HG02884 (cell line): ENCODE measurements at regions not wholly inside any gene's neighbourhood (a gene's known extent, or its start where the extent isn't known, plus 50 kb on each side); places are given as distances from the start of the nearest gene placed in this dataset.

Experiments
- ATAC-seq: cut with Tn5 transposase; IDR thresholded peaks from one replicate; pipeline ENCODE4 v1.9.1; 2021; ENCODE audit warnings: mild to moderate bottlenecking, moderate library complexity; ENCODE audit not compliant: unreplicated experiment

DNA sequence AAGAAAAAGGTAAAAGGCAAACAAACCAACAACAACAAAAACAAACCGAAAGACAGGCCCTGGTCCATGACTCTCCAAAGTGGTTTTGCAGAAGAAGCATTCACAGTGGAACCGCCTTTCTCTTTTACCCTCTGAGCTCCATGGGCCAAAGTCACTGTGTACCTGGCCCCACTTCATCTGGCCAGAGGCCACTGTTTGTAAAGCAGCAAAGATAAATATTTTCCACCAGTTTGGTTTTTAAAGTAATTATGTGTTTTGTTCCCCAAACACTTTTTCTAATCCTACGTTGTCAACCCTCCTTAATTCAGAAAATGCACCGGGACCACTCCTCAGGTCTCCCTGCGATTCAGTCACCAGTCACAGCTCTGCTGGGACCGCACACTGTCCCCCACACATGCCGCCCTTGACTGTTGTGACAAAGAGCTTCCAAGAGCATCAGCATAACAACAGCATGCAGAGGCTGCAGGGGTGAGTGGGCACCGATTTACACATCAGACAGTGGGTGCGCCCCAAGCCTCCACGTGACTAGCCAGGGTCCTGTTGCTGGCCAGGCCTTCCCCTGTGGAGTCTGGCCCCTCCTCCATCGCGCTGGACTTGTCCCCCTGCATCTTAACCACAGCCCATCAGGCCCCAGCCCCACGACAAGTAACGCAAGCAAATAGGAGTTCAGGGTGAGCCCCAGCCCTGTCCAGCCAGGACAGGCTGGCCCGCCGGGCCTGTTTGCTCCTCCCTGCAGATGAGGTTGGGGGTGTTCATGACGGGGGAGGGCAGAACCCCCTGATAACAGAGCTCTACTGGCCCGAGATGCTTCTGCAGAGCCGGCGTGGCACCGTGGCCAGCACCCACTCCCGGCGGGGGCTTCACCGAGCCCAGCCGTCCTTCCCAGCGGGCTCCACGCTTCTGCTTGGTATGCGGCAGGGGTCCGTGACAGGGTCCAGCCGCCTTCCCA, 65.2 kb upstream of the DIO3 start:
- no peak for ATAC-seq

DNA sequence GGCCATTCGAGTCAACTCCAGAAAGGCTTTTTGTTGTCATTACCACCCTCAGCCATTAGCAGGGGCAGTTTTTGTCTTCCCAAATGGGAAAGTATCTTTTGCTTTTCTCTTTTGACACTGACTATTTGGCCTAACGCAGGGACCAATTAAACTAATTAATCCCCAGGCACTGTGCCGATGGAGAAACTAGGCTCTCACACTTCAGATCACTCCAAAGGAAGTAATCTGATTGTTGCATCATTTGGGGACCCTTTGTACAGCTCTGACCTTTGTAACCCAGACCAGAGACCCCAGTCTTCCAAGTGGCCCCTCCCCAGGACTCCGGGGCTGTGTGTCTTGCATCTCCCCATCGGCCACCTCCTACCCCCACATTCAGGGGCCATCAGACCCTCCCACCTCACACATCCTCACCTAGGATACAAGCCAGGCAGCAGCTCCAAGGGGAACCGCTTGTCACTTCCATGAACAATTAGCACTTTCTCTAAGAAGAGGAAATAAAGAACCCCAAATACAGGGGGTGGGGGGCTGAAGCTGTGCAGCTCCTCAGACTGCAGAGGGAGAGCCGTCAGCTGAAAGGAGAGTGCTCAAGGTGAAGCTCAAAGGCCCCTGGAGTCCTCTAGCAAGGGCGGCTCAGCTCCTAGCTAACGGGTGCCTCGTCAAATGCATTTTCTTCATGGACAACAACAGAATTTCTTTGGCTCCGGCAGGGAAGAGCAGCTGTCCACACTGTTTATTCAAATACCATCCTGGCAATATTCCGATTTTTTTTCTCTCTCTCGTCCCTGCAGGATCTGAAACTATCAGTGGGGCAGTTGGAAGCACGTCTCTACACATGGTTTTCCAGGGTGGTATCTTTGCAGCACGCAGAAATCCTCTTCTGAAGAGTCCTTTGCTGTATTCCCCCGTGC, 64.3 kb upstream of the DIO3 start:
- ATAC-seq, result no peak

DNA sequence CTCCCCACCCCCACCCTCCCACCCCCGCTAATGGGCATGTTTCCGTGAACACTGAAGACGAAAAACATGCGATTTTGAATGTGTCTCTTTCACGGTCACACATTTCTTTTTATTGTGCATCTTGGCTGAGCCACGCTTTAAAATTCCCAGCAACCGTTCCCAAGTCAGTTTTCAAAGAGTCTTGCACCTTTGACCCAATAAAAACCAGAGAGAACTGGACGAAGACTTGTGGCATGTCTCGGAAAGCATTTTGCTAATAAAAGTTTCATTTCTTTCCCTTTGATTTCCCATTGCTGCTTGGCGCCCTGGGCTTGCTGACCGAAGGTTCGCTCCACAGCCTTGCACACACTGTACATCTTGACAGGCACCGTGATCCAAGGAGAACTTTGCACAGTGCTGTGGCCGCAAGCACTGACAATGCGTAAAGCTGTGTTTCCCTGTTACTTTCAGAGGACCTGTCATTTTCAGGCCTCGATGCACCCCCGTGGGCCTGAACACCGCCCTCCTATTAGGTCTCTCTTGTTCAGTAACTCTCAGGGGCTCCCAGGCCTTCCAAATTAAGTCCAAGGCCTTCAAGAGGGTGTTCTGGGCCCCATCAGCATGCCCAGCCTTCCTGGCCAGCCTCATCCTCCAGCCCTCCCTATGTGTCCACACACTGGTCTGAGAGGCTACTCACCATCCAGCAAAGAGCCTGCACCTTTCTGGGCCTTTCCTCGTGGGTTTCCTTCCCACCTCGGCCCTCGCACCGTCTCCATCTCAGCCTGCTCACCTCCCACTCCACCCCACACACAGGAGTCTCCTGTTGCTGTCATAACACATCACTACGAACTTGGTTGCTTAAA, 63.4 kb upstream of the DIO3 start:
- ATAC-seq, result no peak

DNA sequence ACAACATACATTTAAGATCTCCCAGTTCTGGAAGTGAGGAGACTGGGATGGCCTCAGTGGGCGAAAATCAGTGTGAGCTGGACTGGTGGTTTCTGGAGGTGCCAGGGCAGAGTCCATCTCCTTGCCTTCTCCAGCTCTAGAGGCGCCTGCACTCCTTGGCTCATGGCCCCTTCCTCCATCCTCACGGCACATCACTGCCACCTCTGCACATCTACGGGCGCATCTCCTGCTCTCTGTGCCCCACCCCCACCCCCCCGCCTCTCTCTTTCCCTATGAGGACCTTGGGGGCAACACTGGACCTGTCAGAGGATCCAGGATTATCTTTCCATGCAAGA, 62.8 kb upstream of the DIO3 start:
- ATAC-seq, result no peak

DNA sequence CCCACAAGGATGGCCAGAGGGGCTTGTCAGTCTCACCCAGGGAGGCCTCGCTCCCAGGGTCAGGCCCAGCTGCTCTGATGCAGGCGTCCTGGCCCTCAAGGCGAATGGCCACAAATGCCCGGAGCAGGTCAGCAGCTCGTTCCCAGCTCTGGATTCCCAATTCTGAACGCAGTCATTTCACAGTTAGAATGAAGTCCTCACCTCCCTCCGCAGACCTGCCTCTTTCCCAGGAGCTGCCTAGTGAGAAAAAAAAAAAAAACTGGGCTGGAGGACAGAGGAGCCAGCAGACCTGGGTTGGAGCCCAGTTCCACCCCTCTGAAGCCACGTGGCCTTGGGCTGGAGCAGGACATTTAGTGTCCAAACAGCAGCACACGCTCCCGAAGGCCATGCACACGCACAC, 62.2 kb upstream of the DIO3 start:
- ATAC-seq, result no peak

DNA sequence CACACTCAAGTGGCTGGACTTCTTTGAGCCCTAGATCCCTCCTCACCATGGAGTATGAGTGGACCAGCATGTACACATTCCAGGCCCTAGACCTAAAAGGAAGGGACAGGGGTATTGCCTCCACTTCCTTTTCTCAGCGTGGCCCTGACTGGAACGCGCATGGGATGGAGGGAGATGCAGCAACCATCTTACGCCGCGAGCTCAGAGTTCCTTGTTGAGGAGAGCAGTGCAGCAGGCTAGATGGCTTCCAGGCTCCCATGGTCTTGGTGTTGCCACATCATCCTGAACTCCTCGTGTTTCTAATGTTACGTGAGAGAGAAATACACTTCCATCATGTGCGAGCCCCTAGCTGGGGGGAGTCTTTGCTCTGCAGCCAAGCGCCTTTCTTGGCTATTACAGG, 61.8 kb upstream of the DIO3 start:
- ATAC-seq, result no peak

DNA sequence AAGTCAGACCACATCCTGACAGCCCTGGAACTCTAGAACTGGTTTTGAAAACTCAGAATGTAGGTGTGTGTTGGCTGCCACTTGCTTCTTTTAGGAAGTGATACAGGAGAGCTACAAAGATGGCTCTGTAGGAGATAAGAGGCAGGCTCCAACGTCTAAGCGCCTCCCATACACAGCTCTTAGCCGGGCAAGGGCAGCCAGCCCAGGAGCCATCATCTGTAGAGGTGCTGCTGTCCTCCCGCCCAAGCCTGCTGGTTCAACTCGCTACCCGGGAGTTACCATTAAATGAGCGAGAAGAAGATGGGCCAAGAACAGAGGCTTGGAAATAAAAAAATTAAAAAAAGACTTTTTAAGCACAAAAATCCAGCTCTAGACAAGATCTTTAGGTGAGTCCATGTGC, 61.2 kb upstream of the DIO3 start:
- ATAC-seq, result no peak

DNA sequence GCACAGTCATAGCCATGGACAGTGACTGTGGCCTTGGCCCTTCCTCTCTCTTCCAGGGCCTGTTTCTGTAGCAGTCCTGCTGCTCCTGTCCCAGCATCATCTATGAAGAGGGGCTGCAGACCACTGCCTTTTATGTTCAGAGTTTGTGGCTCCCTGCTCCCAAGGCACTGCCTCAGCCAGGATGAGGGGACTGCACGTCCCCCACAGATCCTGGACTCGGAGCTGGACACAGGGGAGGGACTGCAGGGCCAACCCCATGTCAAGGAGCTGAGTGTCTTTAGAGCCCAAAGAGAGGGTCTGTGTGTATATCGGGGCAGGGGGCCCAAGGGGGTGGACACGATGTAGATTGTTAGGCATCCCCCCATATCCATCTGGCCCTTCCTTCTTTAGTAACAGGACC, 60.6 kb upstream of the DIO3 start:
- no peak for ATAC-seq

DNA sequence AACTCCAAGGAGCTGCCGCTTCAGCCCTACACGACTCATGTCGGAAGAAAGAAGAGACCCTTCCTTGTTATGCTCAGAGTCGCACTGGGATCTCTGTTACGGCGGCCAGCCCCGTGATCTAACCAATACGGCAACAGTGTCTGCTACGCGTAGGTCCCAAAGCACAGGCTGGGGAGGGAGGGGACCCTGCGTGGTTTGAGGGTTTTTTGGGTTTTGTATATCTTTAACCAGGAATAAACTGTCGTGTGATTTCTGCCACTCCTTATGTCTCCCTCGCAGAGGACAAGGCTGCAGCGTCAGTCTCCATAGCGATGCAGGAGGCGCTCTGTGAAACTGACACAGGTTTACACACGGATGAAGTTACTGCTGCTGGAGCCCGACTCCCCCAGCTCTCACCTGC, 60.0 kb upstream of the DIO3 start:
- ATAC-seq, result no peak

DNA sequence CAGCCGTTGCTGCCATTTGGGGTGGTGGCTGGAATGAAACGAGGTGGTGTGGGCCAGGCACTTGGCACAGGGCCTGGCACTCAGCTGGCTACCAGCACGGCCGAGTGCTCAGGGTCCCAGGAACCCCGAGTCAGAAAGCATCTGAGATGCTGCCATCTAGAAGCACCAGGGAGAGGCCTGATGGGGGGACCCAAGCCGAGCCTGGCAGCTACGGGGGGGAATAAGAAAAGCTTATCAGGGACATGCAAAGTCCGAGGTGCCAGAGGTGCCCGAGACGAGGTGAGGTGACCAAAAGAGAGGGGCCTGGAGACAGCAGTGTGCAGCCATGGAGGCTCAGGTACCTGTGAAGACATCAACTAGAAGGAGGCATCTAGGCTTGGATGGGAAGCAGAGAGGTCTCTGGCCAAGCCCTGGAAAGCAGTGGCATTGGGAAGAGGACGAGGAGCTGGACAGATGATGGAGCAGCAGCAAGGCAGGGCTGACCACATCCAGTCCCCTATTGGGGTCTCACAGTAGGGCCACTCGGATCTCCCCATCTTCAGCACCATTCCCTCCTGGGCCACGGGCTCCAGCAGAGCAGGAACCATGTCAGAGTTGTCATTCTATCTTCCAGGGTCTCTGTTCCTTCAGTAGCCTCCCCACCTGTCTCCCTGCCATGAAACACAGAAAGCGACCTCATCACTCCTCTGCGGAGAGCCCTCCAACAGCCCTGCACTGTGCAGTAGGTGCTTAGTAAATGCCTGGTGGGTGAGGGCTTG, 59.3 kb upstream of the DIO3 start:
- no peak for ATAC-seq

DNA sequence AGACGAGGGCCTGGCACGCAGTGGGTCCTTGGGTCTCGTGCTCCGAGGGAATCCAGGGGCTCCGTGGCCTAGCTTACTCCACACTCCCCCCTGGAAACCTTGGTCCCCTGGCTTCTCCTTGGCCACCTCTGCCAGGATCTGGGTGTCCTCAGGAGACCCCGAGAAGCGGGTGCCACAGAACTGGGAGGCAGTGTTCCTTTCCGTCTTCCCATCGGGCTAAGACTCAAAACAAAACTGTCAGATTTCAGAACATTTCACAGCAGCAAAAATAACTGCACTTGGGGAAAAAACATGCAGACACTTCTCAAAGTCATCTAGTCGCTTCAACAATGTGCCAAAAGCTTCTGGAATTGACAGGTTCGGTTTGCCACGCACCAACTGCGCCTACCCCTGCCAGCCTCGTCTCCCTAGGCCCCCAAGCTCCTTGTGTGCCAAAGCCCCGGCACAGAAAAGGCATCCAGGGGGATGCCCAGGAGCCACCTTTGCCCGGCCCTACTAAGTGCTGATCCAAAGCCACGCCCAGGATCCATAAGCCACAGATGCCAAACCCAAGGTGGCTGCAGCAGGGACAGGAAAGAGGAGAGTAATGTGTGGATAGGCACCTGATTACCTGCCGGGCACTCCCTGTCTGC, 58.4 kb upstream of the DIO3 start:
- no peak for ATAC-seq

DNA sequence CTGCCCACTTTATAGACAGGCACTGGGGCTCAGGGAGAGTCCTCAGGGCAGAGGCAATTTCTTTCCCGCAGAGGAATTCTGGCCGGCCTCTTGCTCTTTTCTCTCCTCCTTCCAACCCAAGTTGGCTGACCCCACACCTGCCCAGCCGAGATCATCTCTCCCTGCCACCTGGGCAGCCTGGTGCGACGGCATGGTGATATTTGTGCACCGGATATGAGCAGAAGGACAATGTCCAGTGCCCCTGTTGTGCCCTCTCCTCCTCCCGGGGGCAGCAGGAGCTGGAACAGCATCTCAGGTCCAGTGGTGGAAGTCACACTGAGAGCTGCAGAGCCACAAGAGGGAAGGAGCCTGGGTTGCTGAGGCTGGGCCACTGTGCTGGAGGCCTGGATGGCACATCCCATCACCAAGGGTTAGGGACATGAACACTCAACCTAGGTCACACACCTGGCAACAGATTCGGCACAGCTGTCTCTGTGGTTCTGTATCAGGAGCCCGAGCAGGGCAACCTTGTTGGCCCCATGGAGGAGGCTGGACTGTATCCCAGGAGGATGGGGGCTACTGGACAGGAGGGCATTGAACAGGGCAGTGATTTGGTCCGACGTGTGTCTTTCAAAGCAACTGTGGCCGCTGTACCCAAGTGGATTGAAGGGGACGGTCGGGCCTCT, 57.7 kb upstream of the DIO3 start:
- ATAC-seq, result no peak

DNA sequence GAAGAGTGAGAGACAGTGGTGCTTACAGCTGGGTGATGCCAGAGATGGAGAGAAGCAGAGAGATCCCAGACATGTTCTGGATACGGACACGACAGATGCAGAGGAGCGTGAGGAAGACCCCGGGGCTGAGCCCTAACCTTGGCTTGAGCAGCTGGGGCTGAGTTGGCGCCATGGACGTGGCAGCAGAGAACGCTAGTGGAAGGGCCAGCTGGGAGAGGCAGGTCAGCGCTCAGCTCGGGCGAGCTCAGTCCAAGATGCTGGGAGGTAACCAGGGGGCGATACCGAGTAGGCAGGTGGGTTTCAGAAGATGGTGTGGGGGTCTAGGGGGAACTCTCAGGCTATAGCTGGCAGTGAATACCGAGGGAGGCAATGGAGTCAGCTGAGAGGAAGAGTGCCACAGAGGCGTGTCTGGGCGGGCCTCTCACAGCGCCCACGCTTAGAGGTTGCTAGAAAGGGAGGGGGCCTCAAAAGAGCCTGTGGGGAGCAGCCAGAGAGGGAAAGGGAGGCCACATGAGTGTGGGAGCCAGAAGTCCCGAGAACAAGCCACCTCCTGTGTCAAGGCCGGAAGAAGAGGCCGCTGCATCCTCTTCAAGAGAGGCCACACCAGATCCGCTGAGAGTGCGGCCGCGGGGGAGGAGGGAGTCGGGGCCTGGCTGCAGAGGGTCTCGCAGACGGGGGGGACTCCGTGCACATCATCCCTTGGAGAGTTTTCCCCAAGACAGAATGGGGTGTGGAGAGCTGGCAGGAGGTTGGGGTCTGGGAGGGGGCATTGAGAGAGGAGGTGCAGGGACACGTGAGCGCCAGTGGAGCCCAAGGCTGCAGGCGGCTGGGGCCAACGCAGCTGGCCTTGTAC, 57.0 kb upstream of the DIO3 start:
- no peak for ATAC-seq

DNA sequence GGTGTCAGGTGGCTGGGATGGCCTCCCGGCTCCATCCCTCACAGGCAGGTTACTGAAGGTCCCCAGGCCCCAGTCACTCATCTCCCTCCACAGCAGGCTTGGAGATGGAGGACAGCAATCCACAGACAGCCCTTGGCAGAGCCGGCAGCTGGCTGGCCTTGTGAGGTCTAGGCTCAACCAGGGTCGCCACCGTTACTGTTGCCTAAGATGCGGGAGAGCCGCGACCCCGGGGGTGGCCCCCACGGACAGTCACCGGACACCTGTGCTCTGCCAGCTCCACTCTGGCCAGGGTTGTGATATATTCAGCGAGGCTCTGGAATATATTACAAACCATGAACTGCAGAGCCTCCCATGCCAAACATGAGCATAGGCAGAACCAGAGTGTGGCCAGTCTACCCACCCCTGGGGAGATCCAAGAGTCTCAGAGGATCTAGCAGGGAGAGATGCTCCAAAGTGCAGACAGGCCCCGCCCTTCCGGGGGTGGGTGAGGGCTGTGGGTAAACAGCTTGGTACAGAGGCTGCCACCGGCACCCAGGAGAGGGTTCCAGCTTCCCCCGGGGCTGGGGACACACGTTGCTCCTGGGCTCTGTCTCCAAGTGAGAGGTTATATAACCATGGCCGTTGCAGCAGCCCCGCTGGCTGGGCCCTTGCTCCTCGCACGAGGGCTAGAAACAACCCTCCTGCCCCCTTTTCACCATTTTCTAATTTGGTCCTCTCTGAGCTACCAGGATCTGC, 55.9 kb upstream of the DIO3 start:
- ATAC-seq, result no peak

DNA sequence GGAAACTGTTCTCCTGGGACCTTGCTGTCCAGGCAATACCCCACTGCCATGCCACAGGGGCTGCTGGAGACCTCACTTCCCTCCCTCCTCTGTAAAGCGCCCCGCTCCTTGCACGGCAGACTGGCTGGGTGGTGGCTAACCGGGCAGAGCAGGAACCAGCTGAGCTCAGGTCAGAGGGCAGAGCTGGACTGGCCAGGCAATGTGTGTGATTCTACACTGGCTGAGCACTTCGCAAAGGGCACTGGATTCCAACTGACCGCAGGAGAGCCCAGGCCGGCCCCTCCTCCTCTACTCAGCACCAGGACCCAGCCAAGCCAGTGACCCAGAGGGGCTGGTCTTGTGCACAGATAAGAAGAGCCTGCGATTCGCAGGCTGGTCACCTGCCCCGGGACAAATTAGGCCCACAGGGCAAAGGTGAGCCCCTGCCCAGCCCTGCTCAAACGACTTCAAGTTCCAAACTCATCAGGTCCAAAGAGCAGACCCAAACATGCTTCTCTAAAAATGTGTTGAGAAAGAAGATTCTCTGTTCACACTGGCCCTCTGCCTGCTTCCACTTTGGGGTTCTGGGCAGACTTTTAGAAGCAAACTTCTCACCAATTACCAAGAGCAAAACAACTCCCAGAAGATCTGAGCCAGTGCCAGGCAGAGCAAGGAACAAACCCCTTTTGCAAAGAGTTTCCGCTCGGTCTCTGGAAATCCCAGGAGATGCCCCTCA, 54.9 kb upstream of the DIO3 start:
- ATAC-seq, result no peak

DNA sequence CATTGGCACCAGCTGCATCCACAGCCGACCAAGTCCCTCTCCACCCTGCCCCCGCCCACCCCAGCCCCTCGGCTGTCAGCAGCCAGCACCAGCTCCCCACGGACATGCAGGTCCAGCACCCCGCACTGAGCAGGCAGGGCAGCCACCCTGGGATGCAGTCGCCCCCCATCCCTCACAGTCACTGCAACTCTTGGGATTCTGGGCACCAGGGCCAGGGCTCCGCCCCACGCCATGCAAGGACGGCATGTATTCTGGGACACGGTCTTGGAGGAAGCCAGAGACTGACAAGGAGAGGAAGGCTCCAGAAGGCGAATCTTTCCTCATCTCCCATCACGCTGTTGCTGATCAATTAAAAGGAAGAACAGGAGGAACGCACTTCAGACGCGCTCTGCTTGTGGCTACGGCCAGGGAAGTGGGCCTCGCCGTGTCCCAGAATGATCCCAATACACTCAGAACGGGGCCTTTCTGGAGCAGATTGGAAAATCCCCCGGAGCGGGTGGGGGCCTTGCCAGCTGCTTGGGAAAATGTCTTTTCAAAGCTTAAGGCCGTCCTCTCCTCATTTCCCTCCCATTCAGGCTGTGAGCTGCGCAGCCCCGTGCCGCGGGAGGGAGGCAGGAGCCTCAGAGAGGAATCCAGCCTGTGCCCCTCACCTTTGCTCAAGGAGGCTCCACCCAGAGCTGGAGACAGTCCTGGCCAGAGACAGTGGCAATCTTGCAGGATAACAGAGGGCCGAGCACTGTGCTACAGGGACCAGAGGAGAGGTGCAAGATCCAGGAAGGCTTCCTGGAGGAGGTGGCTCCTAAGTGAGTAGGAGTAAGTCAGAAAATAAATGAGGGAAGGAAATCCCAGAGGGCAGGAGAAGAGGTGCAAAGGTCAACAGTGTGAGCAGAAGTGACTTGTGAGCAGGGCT, 54.1 kb upstream of the DIO3 start:
- no peak for ATAC-seq
